IMR-90 (cell line): ENCODE measurements at regions not wholly inside any gene's neighbourhood (a gene's known extent, or its start where the extent isn't known, plus 50 kb on each side); places are given as distances from the start of the nearest gene placed in this dataset.

Source experiments
- ATAC-seq: fragments of 200-7000 bp; cut with Tn5 transposase; 2 replicates; pipeline ENCODE4 v1.9.1; 2020; ENCODE audit warnings: low read depth, mild to moderate bottlenecking, moderate library complexity
- BruUV-seq: library from RNA; stranded (reverse); fragments of 400-500 nt; replicated peaks from 2 replicates; lab custom pipeline; 2021; lab: Mats Ljungman, UMichigan
- CTCF ChIA-PET: fragments of 300-600 bp; formaldehyde crosslinking; extraction: SDS; loops from one replicate; lab custom pipeline; 2021; ENCODE audit warnings: antibody characterized with exemption; lab: Yijun Ruan, JAX
- POLR2A ChIA-PET: fragments of 300-600 bp; sonication (Branson Sonifier 250); formaldehyde crosslinking; loops from one replicate; lab custom pipeline; 2022; ENCODE audit warnings: antibody characterized with exemption; ENCODE audit not compliant: unreplicated experiment; lab: Charles Lee
- DNase-seq: peaks from one replicate; pipeline ENCODE4 v3.0.0; 2013
- H2AFZ ChIP-seq: replicated peaks from 2 replicates; pipeline ENCODE3; 2013; ENCODE audit warnings: low read length, mild to moderate bottlenecking; ENCODE audit not compliant: poor library complexity
- H2AK5ac ChIP-seq: 2 replicates; pipeline ENCODE4 v1.6.1; 2013; ENCODE audit warnings: low read depth, low read length, inconsistent platforms
- H2AK9ac ChIP-seq: replicated peaks from 2 replicates; pipeline ENCODE3; 2013; ENCODE audit warnings: mild to moderate bottlenecking, low read depth, low read length, moderate library complexity; ENCODE audit not compliant: poor library complexity
- H2BK120ac ChIP-seq: 2 replicates; pipeline ENCODE4 v1.6.1; 2013; ENCODE audit warnings: low read depth, low read length, inconsistent platforms
- H2BK15ac ChIP-seq: 3 replicates; pipeline ENCODE4 v1.6.1; 2013; ENCODE audit warnings: low read depth, low read length, inconsistent platforms
- H2BK20ac ChIP-seq: 2 replicates; pipeline ENCODE4 v1.6.1; 2013; ENCODE audit warnings: low read depth, mild to moderate bottlenecking, inconsistent platforms, low read length, moderate library complexity
- H2BK5ac ChIP-seq: 2 replicates; pipeline ENCODE4 v1.6.1; 2013; ENCODE audit warnings: mild to moderate bottlenecking, low read depth, low read length, inconsistent platforms; ENCODE audit not compliant: poor library complexity, severe bottlenecking
- H3K14ac ChIP-seq: replicated peaks from 2 replicates; pipeline ENCODE4 v1.6.1; 2013; ENCODE audit warnings: low read depth, low read length, inconsistent platforms
- H3K18ac ChIP-seq: 2 replicates; pipeline ENCODE4 v1.6.1; 2013; ENCODE audit warnings: low read depth, low read length, control low read depth
- H3K23ac ChIP-seq: 2 replicates; pipeline ENCODE4 v1.6.1; 2013; ENCODE audit warnings: low read depth, low read length, inconsistent platforms
- H3K27ac ChIP-seq: 2 replicates; pipeline ENCODE4 v1.5.1; 2013; ENCODE audit warnings: mild to moderate bottlenecking, control low read depth, low read length; ENCODE audit not compliant: insufficient read depth
- H3K27me3 ChIP-seq: 2 replicates; pipeline ENCODE4 v1.6.1; 2013; ENCODE audit warnings: low read length; ENCODE audit not compliant: control insufficient read depth, insufficient read depth
- H3K36me3 ChIP-seq: 2 replicates; pipeline ENCODE4 v1.6.1; 2013; ENCODE audit warnings: low read length, mixed read lengths; ENCODE audit not compliant: control insufficient read depth, insufficient read depth
- H3K4ac ChIP-seq: 2 replicates; pipeline ENCODE4 v1.6.1; 2013; ENCODE audit warnings: low read depth, low read length, inconsistent platforms
- H3K4me1 ChIP-seq: 2 replicates; pipeline ENCODE4 v1.6.1; 2013; ENCODE audit warnings: low read length, mixed read lengths; ENCODE audit not compliant: control insufficient read depth, insufficient read depth
- H3K4me2 ChIP-seq: 2 replicates; pipeline ENCODE4 v1.6.1; 2013; ENCODE audit warnings: low read depth, mild to moderate bottlenecking, control low read depth, low read length, moderate library complexity
- H3K4me3 ChIP-seq: 2 replicates; pipeline ENCODE4 v1.5.1; 2013; ENCODE audit warnings: low read depth, mild to moderate bottlenecking, control low read depth, low read length, moderate library complexity; ENCODE audit not compliant: insufficient read depth
- H3K56ac ChIP-seq: 2 replicates; pipeline ENCODE4 v1.6.1; 2013; ENCODE audit warnings: low read length, inconsistent platforms; ENCODE audit not compliant: insufficient read depth; ENCODE audit errors: extremely low read depth
- H3K79me1 ChIP-seq, 2 experiments: 2 replicates each; pipeline ENCODE4 v1.6.1; 2013; ENCODE audit warnings: low read length in 2 of 2, inconsistent platforms in 1 of 2, low read depth in 1 of 2
- H3K9ac ChIP-seq: 2 replicates; pipeline ENCODE4 v1.6.1; 2013; ENCODE audit warnings: low read depth, low read length, control low read depth
- H3K9me1 ChIP-seq: 2 replicates; pipeline ENCODE4 v1.6.1; 2013; ENCODE audit warnings: low read length, inconsistent platforms; ENCODE audit not compliant: insufficient read depth
- H3K9me3 ChIP-seq: 2 replicates; pipeline ENCODE4 v1.6.1; 2013; ENCODE audit warnings: low read length; ENCODE audit not compliant: control insufficient read depth, insufficient read depth
- H4K20me1 ChIP-seq: 2 replicates; pipeline ENCODE4 v1.6.1; 2013; ENCODE audit warnings: low read length, inconsistent platforms; ENCODE audit not compliant: insufficient read depth
- H4K5ac ChIP-seq: 2 replicates; pipeline ENCODE4 v1.6.1; 2013; ENCODE audit warnings: mild to moderate bottlenecking, low read depth, low read length, control low read depth
- H4K8ac ChIP-seq, 2 experiments: 2 replicates each; pipeline ENCODE4 v1.6.1; 2013; ENCODE audit warnings: low read depth in 2 of 2, low read length in 2 of 2, control low read depth in 1 of 2, inconsistent platforms in 1 of 2
- H4K91ac ChIP-seq: 2 replicates; pipeline ENCODE4 v1.6.1; 2013; ENCODE audit warnings: low read depth, low read length, inconsistent platforms; ENCODE audit not compliant: insufficient read depth
- BHLHE40 ChIP-seq: fragments of 150-350 bp; IDR thresholded peaks from 2 replicates; pipeline ENCODE4 v1.6.1; 2016; ENCODE audit warnings: mild to moderate bottlenecking, low read depth, low read length
- CEBPB ChIP-seq: IDR thresholded peaks from 2 replicates; pipeline ENCODE4 v1.6.1; 2012; ENCODE audit warnings: low read depth, low read length, improper control_type of control experiment
- CHD1 ChIP-seq: IDR thresholded peaks from 2 replicates; pipeline ENCODE4 v1.6.1; 2012; ENCODE audit warnings: low read depth, low read length, improper control_type of control experiment
- FOS ChIP-seq: fragments of 150-350 bp; IDR thresholded peaks from 2 replicates; pipeline ENCODE4 v1.6.1; 2016; ENCODE audit warnings: low read depth, low read length
- MAFK ChIP-seq: IDR thresholded peaks from 2 replicates; pipeline ENCODE4 v1.6.1; 2012; ENCODE audit warnings: low read depth, low read length, improper control_type of control experiment
- MAZ ChIP-seq: IDR thresholded peaks from 2 replicates; pipeline ENCODE4 v1.6.1; 2012; ENCODE audit warnings: low read depth, mild to moderate bottlenecking, low read length, improper control_type of control experiment, moderate library complexity, borderline replicate concordance
- MXI1 ChIP-seq: IDR thresholded peaks from 2 replicates; pipeline ENCODE4 v1.6.1; 2012; ENCODE audit warnings: low read depth, mild to moderate bottlenecking, low read length, moderate library complexity, borderline replicate concordance
- NFE2L2 ChIP-seq: fragments of 150-350 bp; IDR thresholded peaks from 2 replicates; pipeline ENCODE4 v1.6.1; 2016; ENCODE audit warnings: low read depth, mild to moderate bottlenecking, low read length
- POLR2A ChIP-seq: IDR thresholded peaks from 2 replicates; pipeline ENCODE4 v1.6.1; 2012; ENCODE audit warnings: mild to moderate bottlenecking, low read depth, low read length
- RAD21 ChIP-seq: IDR thresholded peaks from 2 replicates; pipeline ENCODE4 v1.6.1; 2012; ENCODE audit warnings: low read length, improper control_type of control experiment
- RFX5 ChIP-seq: IDR thresholded peaks from 2 replicates; pipeline ENCODE4 v1.8.0; 2012; ENCODE audit warnings: low read depth, mild to moderate bottlenecking, low read length, moderate library complexity
- SMC3 ChIP-seq: fragments of 150-350 bp; IDR thresholded peaks from 2 replicates; pipeline ENCODE4 v1.6.1; 2016; ENCODE audit warnings: low read depth, mild to moderate bottlenecking, antibody characterized with exemption, low read length, moderate library complexity
- USF2 ChIP-seq: fragments of 150-350 bp; IDR thresholded peaks from 2 replicates; pipeline ENCODE4 v1.6.1; 2017; ENCODE audit warnings: mild to moderate bottlenecking, antibody characterized with exemption, low read length, low read depth
- WGBS, 2 experiments: methylation state at CpG; one replicate each; pipeline versions ENCODE4 v1.1.5 to v1.1.7; 2013; ENCODE audit warnings: missing lambda C conversion rate in 2 of 2; ENCODE audit not compliant: insufficient read length in 1 of 2; ENCODE audit errors: extremely low coverage in 2 of 2; 5-methylcytosine and 5-hydroxymethylcytosine counted together
- dilution Hi-C: fragments of 300-500 bp; cut with HindIII; formaldehyde crosslinking; loops from one replicate; pipeline ENCODE4 v1.14.3; 2018; ENCODE audit warnings: low sequenced_read_pairs; ENCODE audit not compliant: unreplicated experiment
- in situ Hi-C: fragments of 300-500 bp; cut with MboI; formaldehyde crosslinking; loops from 3 replicates; pipeline ENCODE4 v1.14.3; 2019; ENCODE audit warnings: low sequenced_read_pairs, inconsistent platforms, mixed read lengths
- intact Hi-C: fragments of 100-400 bp; cut with micrococcal nuclease; formaldehyde crosslinking; loops from 2 replicates; pipeline ENCODE4 v1.10.0; 2022
- TF ChIP-seq, protein P1 (sequence below): conservative IDR thresholded peaks from 2 replicates; pipeline ENCODE4 v1.5.1; 2012; ENCODE audit warnings: mild to moderate bottlenecking, low read depth, low read length, improper control_type of control experiment
- TF ChIP-seq, protein P2 (sequence below): fragments of 150-350 bp; IDR thresholded peaks from 2 replicates; pipeline ENCODE4 v1.6.1; 2016; ENCODE audit warnings: low read depth, mild to moderate bottlenecking, low read length, moderate library complexity, borderline replicate concordance

DNA sequence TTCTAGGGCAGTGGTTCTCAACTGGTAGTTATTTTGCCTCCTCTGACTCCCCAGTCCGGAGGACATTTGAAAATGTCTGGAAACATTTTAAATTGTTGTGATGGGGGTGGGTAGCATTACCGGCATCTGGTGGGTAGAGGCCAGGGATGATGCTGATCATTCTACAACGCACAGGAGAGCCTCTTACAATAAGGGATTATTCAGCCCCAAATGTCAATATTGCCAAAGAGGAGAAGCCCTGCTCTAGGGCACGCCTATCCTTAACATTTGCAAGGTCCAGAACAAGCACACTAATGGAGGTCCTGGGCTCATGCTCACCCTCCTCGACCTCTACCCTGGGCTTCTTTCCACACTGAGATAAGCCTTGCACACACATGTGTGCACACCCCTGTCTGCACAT is 106.4 kb downstream of the MINAR1 start:
- dilution Hi-C loops = no loop called here
- Histone ChIP-seq H3K27ac (no peak overlapping the region), H2AK9ac (no peak overlapping the region), H4K5ac (no peak overlapping the region), H3K4me2 (no peak overlapping the region), H4K91ac (no peak overlapping the region), H3K9me3 (no peaks in the 10 kb centered on the region), H2BK20ac (no peak overlapping the region), H2BK15ac (no peak overlapping the region), H2AK5ac (no peak overlapping the region), H3K23ac (no peak overlapping the region), H3K4me3 (no peak overlapping the region), H3K4me1 (no peaks in the 10 kb centered on the region), H2BK5ac (no peak overlapping the region), H3K9ac (no peak overlapping the region), H3K14ac (no peak overlapping the region), H3K9me1 (no peaks in the 10 kb centered on the region), H3K27me3 (0 out of 2 replicates have a peak, but pooled peaks cover 2% of the 10 kb centered on the region), H4K8ac (no peak overlapping the region), H3K56ac (no peak overlapping the region), H4K20me1 (no peaks in the 10 kb centered on the region), H2BK120ac (no peak overlapping the region), H3K4ac (no peak overlapping the region), H3K18ac (no peak overlapping the region), H2AFZ (no peak overlapping the region), H3K79me1 (no peaks in the 10 kb centered on the region), H3K36me3 (no peaks in the 10 kb centered on the region)
- ChIA-PET CTCF (interaction anchor here (0.7 kb wide), 1 partner anchor 80 kb away, joined by 3 read pairs; no protein-coding TSS in a partner anchor), POLR2A (no interaction called here)
- WGBS, 2 experiments = no CpG with 5 or more reads among the region's 5 CpGs
- intact Hi-C loops = no loop called here
- ATAC-seq (no peak), DNase-seq (no peak)
- no TSS peak for BruUV-seq
- no peak for TF ChIP-seq SMC3
- TF ChIP-seq, protein P1, sequence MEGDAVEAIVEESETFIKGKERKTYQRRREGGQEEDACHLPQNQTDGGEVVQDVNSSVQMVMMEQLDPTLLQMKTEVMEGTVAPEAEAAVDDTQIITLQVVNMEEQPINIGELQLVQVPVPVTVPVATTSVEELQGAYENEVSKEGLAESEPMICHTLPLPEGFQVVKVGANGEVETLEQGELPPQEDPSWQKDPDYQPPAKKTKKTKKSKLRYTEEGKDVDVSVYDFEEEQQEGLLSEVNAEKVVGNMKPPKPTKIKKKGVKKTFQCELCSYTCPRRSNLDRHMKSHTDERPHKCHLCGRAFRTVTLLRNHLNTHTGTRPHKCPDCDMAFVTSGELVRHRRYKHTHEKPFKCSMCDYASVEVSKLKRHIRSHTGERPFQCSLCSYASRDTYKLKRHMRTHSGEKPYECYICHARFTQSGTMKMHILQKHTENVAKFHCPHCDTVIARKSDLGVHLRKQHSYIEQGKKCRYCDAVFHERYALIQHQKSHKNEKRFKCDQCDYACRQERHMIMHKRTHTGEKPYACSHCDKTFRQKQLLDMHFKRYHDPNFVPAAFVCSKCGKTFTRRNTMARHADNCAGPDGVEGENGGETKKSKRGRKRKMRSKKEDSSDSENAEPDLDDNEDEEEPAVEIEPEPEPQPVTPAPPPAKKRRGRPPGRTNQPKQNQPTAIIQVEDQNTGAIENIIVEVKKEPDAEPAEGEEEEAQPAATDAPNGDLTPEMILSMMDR = no peak
- TF ChIP-seq, protein P2, sequence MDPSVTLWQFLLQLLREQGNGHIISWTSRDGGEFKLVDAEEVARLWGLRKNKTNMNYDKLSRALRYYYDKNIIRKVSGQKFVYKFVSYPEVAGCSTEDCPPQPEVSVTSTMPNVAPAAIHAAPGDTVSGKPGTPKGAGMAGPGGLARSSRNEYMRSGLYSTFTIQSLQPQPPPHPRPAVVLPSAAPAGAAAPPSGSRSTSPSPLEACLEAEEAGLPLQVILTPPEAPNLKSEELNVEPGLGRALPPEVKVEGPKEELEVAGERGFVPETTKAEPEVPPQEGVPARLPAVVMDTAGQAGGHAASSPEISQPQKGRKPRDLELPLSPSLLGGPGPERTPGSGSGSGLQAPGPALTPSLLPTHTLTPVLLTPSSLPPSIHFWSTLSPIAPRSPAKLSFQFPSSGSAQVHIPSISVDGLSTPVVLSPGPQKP = no peak
- no peak for TF ChIP-seq CEBPB
- TF ChIP-seq RFX5 = no peak
- TF ChIP-seq MAZ = no peak
- no peak for TF ChIP-seq USF2
- TF ChIP-seq MXI1 = no peak
- no peak for TF ChIP-seq RAD21
- no peak for TF ChIP-seq CHD1
- no peak for TF ChIP-seq FOS
- no peak for TF ChIP-seq MAFK
- no peak for TF ChIP-seq BHLHE40
- no peak for TF ChIP-seq NFE2L2
- TF ChIP-seq POLR2A = no peak
- in situ Hi-C loops = no loop called here
